ENCODE measurements at regions not wholly inside any gene's neighbourhood (a gene's known extent, or its start where the extent isn't known, plus 50 kb on each side); places are given as distances from the start of the nearest gene placed in this dataset.

GRCh38 chr13:110097013-110097412 lies 209.9 kb downstream of the COL4A1 start:
- in situ Hi-C loops (cut with HindIII; ENCODE audit: low sequenced_read_pairs): no loop called here
- DNase-seq (ENCODE audit: low spot score): no peak

DNA sequence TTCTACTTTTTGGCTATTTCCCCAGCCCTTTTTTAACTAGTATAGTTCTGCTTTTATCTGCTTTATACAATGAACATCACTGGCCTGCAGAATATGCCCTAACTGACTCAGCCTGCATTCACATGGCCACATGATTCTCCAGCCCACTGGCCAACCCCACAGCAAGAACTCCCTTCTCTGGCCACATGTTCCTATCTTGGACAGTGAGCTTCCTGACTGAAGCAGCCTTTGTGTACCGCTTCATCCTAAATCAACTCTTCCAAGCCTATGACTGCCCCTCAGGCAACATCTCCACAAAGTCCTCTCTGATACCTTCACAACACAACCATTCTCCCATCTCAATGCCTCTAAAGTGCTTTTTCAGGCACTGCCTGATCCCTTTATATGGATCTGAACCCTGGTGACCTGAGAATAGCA lies 214.1 kb downstream of the COL4A1 start:
- no peak for DNase-seq (ENCODE audit: low spot score)
- in situ Hi-C loops (cut with HindIII; ENCODE audit: low sequenced_read_pairs): no loop called here

- no peak for DNase-seq (ENCODE audit: low spot score)
- in situ Hi-C loops (cut with HindIII; ENCODE audit: low sequenced_read_pairs): no loop called here
Measured at GRCh38 chr13:110089815-110090214, 217.1 kb downstream of the COL4A1 start.

GRCh38 chr13:110089100-110089499 lies 217.9 kb downstream of the COL4A1 start:
- in situ Hi-C loops (cut with HindIII; ENCODE audit: low sequenced_read_pairs): no loop called here
- no peak for DNase-seq (ENCODE audit: low spot score)

DNA sequence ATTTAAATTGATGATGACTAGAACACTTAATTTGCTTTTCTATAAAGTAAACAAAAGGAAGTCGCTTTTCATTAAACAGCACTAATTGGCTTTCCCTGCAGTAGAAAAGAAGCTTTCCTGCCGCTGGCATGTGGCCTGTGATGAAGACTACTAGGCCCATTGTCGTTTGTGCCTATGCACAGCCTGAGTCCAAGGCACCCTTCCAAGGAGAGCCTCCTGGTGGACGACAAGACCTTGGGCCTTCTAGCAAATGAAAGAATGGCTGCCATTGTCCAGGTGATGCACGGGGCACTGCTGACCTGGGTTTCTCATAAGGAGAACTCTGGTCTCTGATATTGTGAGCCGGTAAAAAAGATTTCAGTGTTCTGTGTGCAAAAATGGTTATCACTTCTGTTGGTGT lies 233.0 kb downstream of the COL4A1 start:
- DNase-seq (ENCODE audit: low spot score): no peak
- in situ Hi-C loops (cut with HindIII; ENCODE audit: low sequenced_read_pairs): no loop called here

DNA sequence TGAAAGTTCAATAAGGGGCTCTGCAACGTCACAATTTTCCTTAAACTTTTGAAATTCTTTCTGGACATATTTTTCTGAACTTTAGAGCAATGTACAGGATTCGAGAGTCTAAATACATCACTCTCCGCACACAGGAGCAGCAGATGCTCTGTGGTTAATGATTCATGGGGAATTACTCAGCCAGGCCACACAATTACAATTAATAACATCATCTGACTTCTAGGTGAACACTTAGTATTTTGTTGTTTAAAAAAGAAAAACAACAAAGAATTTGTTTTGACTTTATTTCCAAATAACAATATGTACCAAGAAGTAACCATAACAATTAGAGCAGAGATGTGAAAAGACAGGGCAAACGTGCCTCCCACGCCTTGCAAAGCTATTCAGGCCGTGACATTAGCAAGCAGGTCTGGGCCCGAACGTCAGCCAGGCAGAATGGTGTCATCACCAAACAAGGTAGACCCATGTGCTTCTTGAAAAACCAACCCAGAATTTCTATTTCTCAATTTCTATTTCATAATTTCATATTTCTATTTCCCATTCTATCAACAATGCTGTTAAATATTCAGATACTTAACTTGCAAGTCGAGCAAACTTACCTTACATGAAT lies 236.3 kb downstream of the COL4A1 start:
- no peak for DNase-seq (ENCODE audit: low spot score)
- in situ Hi-C loops (cut with HindIII; ENCODE audit: low sequenced_read_pairs): no loop called here

GRCh38 chr13:110070046-110070445 lies 236.9 kb downstream of the COL4A1 start:
- in situ Hi-C loops (cut with HindIII; ENCODE audit: low sequenced_read_pairs): no loop called here
- DNase-seq (ENCODE audit: low spot score): no peak

DNA sequence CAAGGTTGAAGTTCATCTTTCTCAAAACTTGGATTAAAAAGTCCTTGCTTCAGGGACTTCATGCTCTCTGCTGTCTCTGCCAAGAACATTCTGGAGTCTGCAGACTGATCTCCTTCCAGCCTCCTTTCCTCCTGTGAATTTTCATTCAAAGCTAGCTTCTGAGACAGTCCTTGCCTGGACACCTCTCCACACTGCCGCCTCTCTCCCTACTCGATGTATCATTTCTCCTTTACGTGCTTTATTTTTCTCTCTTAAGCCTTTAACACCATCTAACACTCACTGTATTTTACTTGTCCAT lies 238.8 kb downstream of the COL4A1 start:
- DNase-seq (ENCODE audit: low spot score): no peak
- in situ Hi-C loops (cut with HindIII; ENCODE audit: low sequenced_read_pairs): no loop called here

GRCh38 chr13:110067355-110068175 lies 239.4 kb downstream of the COL4A1 start:
- DNase-seq (ENCODE audit: low spot score): no peak
- in situ Hi-C loops (cut with HindIII; ENCODE audit: low sequenced_read_pairs): no loop called here

DNA sequence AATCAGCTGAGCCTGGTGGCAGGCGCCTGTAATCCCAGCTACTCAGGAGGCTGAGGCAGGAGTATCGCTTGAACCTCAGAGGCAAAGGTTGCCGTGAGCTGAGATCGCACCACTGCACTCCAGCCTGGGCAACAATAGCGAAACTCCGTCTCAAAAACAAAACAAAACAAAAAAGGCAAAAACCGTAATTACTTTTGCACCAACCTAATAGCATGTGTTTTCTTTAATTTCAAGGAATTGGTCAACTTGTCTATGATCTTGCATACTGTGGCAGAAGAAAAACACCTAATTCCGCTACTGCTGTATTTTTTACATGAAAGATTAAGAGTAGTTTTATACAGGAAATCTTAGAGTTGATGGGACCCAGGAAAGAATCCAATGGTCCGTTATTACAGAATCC lies 241.2 kb downstream of the COL4A1 start:
- no peak for DNase-seq (ENCODE audit: low spot score)
- in situ Hi-C loops (cut with HindIII; ENCODE audit: low sequenced_read_pairs): no loop called here

DNA sequence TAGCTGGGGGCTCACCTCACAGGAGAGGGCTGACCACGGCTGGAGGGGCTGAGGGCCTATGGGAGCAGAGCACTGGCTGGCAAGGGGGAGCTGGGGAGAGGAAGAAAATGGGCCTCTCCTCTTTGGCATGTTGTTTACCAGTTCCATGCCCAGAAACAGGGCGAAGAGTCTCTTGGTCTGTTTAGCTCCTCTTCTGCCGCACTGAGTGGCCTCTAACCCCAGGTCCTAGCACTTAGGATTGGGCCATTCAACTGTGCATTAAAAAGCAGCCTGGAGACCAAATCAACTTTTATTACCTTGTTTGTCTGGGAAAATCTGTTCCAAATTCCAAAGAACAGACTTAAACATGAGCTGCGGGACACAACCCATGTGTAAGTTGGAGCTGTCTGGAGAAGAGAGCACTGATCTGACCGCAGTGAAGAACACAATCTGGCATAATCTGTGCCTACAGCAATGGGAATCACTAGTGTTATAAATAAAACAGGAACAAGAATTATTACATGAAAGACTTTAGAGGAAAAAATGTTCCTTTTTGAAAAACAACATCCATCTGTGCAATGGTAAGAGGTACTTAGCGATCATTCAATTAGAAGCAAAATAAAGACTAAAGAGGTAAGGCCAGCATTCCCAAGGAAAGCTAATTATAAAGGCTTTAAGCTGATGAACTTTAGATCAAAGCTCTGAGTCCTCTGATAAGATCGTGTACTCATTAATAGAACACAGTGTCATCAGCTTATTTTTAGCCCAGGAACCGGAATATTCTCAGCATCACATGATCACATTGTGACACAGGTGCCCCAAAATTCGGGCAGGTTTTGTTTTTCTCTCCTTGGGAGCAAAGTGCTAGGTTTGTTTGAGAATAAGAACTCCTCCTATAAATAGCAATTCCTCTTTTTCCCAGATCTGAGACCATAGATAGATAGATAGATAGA lies 243.2 kb downstream of the COL4A1 start:
- in situ Hi-C loops (cut with HindIII; ENCODE audit: low sequenced_read_pairs): no loop called here
- DNase-seq (ENCODE audit: low spot score): no peak

DNA sequence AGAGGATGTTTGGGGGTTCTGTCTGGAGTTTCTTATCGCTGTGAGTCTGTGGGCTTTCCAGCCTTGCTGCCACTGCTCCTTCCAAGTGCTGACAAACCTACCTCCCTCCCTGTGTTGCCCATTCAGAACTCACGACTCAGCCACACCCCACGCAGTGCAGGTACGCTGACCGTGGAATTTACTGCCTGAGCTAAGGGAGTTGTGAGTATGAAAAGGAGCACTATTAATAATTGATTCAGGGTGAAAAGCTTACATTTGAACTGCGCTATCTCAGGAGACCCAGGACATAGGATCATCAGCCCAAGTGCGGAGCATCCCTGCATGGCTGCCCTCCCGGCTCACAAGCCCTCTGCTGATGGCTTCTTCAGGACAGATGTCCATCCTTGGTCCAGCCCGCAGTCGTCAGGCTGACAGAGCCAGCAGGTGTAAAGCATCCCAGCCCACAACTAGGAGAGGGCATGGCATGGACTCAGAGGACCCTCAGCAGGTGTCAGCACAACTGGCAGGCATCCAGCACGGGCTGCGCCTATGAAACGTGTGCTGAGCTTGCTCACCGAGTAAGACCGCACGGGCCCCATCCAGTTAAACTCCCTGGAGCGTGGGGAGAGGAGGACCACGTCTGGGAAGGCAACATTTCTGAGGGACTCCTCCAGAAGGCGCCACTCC lies 244.0 kb downstream of the COL4A1 start:
- DNase-seq (ENCODE audit: low spot score): no peak
- in situ Hi-C loops (cut with HindIII; ENCODE audit: low sequenced_read_pairs): no loop called here

GRCh38 chr13:110062077-110062776 lies 244.7 kb downstream of the COL4A1 start:
- in situ Hi-C loops (cut with HindIII; ENCODE audit: low sequenced_read_pairs): no loop called here
- no peak for DNase-seq (ENCODE audit: low spot score)

DNA sequence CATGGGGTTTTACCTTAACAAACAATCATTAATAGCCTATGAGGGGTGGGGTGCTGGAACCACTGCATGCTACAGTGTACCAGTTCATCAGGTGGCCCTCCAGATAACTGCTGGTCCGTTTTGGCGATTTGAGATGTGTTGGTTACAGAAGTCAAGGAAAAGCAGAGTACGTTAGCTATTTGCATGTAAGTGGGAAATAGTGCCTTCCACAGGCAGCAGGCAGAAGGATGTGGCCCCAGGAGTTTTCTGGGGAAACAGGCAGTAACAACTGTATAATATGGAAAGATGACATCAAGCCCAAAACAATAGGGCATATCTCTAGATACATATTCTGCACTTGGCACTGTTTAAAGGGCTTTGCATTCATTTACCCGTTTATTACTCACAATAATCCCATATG lies 245.7 kb downstream of the COL4A1 start:
- in situ Hi-C loops (cut with HindIII; ENCODE audit: low sequenced_read_pairs): no loop called here
- no peak for DNase-seq (ENCODE audit: low spot score)

DNA sequence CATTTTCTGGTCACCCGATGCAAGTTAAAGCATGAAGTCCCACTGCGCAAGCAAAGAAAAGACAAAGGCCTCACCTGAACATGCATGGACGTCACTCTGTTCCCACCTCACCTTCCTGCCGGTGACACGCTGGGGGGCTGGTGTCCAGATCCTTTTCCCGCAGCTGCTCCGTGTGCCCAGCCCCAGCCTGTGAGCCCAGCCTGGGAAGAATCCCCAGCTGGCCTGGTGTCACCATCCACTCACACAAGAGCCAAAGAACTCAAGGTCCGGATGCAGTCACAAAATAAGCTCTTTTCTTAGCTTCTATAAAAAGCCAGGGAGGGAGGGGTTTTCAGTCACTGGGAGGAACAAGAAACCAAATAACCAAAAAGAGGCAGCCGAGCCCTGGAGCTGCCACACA lies 249.9 kb downstream of the COL4A1 start:
- in situ Hi-C loops (cut with HindIII; ENCODE audit: low sequenced_read_pairs): no loop called here

DNA sequence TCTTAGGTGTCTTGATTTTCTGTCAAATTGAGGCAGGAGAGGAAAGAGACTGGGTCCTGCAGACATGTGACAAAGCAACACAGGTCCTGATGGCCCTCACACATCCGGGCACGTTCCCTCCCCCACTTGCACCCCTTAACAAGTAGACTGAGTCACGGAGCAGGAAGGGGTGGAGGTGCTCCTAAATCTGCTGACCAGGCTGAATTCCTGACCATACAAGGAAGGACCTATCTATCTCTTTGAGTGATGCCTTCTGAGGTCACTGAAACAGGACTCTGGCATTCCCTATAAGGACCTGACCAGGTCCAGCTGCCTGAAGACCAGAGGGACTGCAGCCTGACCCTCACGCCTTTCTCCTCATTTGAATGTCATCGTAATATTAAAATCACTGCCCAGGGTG lies 250.3 kb downstream of the COL4A1 start:
- DNase-seq (ENCODE audit: low spot score): no peak
- in situ Hi-C loops (cut with HindIII; ENCODE audit: low sequenced_read_pairs): no loop called here

More for the DNA sequence above, 249.9 kb downstream of the COL4A1 start:
- DNase-seq (ENCODE audit: low spot score): no peak

GRCh38 chr13:110055089-110055488 lies 251.9 kb downstream of the COL4A1 start:
- in situ Hi-C loops (cut with HindIII; ENCODE audit: low sequenced_read_pairs): no loop called here
- DNase-seq (ENCODE audit: low spot score): no peak

- in situ Hi-C loops (cut with HindIII; ENCODE audit: low sequenced_read_pairs): no loop called here
Measured at GRCh38 chr13:110054041-110054440, 252.9 kb downstream of the COL4A1 start.

GRCh38 chr13:110047496-110047895 lies 259.5 kb downstream of the COL4A1 start:
- in situ Hi-C loops (cut with HindIII; ENCODE audit: low sequenced_read_pairs): no loop called here
- no peak for DNase-seq (ENCODE audit: low spot score)

More at GRCh38 chr13:110054041-110054440, 252.9 kb downstream of the COL4A1 start:
- DNase-seq (ENCODE audit: low spot score): no peak
